Neural cell (in vitro differentiated cells): ENCODE measurements at regions not wholly inside any gene's neighbourhood (a gene's known extent, or its start where the extent isn't known, plus 50 kb on each side); places are given as distances from the start of the nearest gene placed in this dataset.

ENCODE experiments used
- H2AFZ ChIP-seq: fragments of 200-600, 300-800 bp; sonication (generic), shearing (Covaris generic); 2 replicates; pipeline ENCODE4 v1.6.0; 2014; ENCODE audit warnings: low read depth, mild to moderate bottlenecking, antibody characterized with exemption, low read length, moderate library complexity
- H3F3A ChIP-seq: fragments of 200-600 bp; shearing (Covaris generic); 2 replicates; pipeline ENCODE4 v1.6.1; 2016; ENCODE audit warnings: mild to moderate bottlenecking, moderate library complexity, mixed read lengths, antibody characterized with exemption, low read length; ENCODE audit not compliant: insufficient read depth, poor library complexity, severe bottlenecking
- H3K27ac ChIP-seq: fragments of 200-600, 300-800 bp; sonication (generic), shearing (Covaris generic); 2 replicates; pipeline ENCODE4 v1.5.1; 2014; ENCODE audit warnings: mild to moderate bottlenecking, low read length, moderate library complexity
- H3K27me3 ChIP-seq: fragments of 300-800, 200-600 bp; sonication (generic), shearing (Covaris generic); 2 replicates; pipeline ENCODE4 v1.6.0; 2014; ENCODE audit warnings: mild to moderate bottlenecking, low read depth, low read length, moderate library complexity; ENCODE audit not compliant: insufficient read depth
- H3K36me3 ChIP-seq: fragments of 300-800, 200-600 bp; sonication (generic), shearing (Covaris generic); 2 replicates; pipeline ENCODE4 v1.5.1; 2014; ENCODE audit warnings: mild to moderate bottlenecking, antibody characterized with exemption, low read length, moderate library complexity; ENCODE audit not compliant: insufficient read depth
- H3K4me2 ChIP-seq: fragments of 300-800, 200-600 bp; sonication (generic), shearing (Covaris generic); 2 replicates; pipeline ENCODE4 v1.6.0; 2014; ENCODE audit warnings: mild to moderate bottlenecking, low read length
- H3K4me3 ChIP-seq: fragments of 300-800, 200-600 bp; sonication (generic), shearing (Covaris generic); 2 replicates; pipeline ENCODE4 v1.5.1; 2014; ENCODE audit warnings: mild to moderate bottlenecking, low read length, moderate library complexity
- H3K79me2 ChIP-seq: fragments of 200-600 bp; shearing (Covaris generic); replicated peaks from 2 replicates; pipeline ENCODE4 v1.6.0; 2014; ENCODE audit warnings: mild to moderate bottlenecking, low read length, moderate library complexity; ENCODE audit not compliant: insufficient read depth
- H3K9ac ChIP-seq: fragments of 300-800, 200-600 bp; sonication (generic), shearing (Covaris generic); 2 replicates; pipeline ENCODE4 v1.6.1; 2016; ENCODE audit warnings: mild to moderate bottlenecking, low read length, mixed read lengths
- H3K9me2 ChIP-seq: fragments of 200-600 bp; shearing (Covaris generic); 2 replicates; pipeline ENCODE4 v1.6.1; 2016; ENCODE audit warnings: mild to moderate bottlenecking, low read length, mixed read lengths; ENCODE audit not compliant: insufficient read depth
- H3K9me3 ChIP-seq: fragments of 200-600, 300-800 bp; sonication (generic), shearing (Covaris generic); 2 replicates; pipeline ENCODE4 v1.6.1; 2016; ENCODE audit warnings: mild to moderate bottlenecking, mixed run types, low read length, moderate library complexity, mixed read lengths
- H4K20me1 ChIP-seq: fragments of 200-600 bp; shearing (Covaris generic); 2 replicates; pipeline ENCODE4 v1.6.1; 2016; ENCODE audit warnings: mild to moderate bottlenecking, mixed run types; ENCODE audit not compliant: insufficient read depth
- EP300 ChIP-seq: fragments of 450-650 bp; conservative IDR thresholded peaks from 2 replicates; pipeline ENCODE4 v1.6.1; 2014; ENCODE audit warnings: antibody characterized with exemption, mild to moderate bottlenecking, moderate library complexity; ENCODE audit not compliant: poor library complexity, severe bottlenecking
- EZH2 ChIP-seq: fragments of 200-600, 300-800 bp; shearing (Covaris generic), sonication (generic); IDR thresholded peaks from 2 replicates; pipeline ENCODE4 v1.6.1; 2014; ENCODE audit warnings: antibody characterized with exemption, low read length, borderline replicate concordance, mild to moderate bottlenecking; ENCODE audit not compliant: insufficient read depth, poor library complexity, severe bottlenecking
- MXI1 ChIP-seq: fragments of 450-650 bp; conservative IDR thresholded peaks from 2 replicates; pipeline ENCODE4 v1.6.1; 2014; ENCODE audit warnings: antibody characterized with exemption, mild to moderate bottlenecking; ENCODE audit not compliant: poor library complexity, severe bottlenecking
- POLR2AphosphoS5 ChIP-seq: IDR thresholded peaks from 2 replicates; pipeline ENCODE4 v1.6.1; 2012
- RAD21 ChIP-seq: fragments of 450-650 bp; conservative IDR thresholded peaks from 2 replicates; pipeline ENCODE4 v1.6.1; 2014; ENCODE audit warnings: antibody characterized with exemption, mild to moderate bottlenecking, moderate library complexity
- REST ChIP-seq: IDR thresholded peaks from 2 replicates; pipeline ENCODE4 v1.6.1; 2012; ENCODE audit warnings: borderline replicate concordance
- SMC3 ChIP-seq: fragments of 450-650 bp; conservative IDR thresholded peaks from 2 replicates; pipeline ENCODE4 v1.6.1; 2014; ENCODE audit warnings: antibody characterized with exemption, mild to moderate bottlenecking, moderate library complexity; ENCODE audit not compliant: poor library complexity
- TAF1 ChIP-seq: IDR thresholded peaks from 2 replicates; pipeline ENCODE4 v1.6.1; 2012; ENCODE audit warnings: low read depth
- TF ChIP-seq, protein P1 (sequence below): fragments of 450-650 bp; IDR thresholded peaks from 2 replicates; pipeline ENCODE4 v1.5.1; 2014; ENCODE audit warnings: antibody characterized with exemption, mild to moderate bottlenecking, moderate library complexity; ENCODE audit not compliant: poor library complexity, severe bottlenecking

DNA sequence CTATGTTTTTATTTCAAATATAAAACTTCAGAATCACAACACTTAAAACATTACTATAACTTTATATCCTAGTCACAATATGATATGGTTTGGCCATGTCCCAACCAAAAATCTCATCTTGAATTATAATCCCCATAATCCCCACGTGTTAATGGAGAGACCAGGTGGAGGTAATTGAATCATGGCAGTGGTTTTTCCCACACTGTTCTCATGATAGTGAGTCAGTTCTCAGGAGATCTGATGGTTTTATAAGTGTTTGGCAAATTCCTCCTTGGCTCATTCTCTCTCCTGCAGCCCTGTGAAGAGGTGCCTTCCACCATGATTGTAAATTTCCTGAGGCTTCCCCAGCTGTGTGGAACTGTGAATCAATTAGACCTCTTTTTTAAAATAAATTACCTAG, 307.6 kb downstream of the SPRY2 start:
- Histone ChIP-seq H2AFZ (no peak overlapping the region), H3K36me3 (no peaks in the 10 kb centered on the region), H4K20me1 (no peaks in the 10 kb centered on the region), H3K27me3 (no peaks in the 10 kb centered on the region), H3K4me2 (no peak overlapping the region), H3K4me3 (no peak overlapping the region), H3K9ac (no peak overlapping the region), H3K79me2 (no peaks in the 10 kb centered on the region), H3K9me3 (no peaks in the 10 kb centered on the region), H3K9me2 (no peaks in the 10 kb centered on the region), H3K27ac (no peak overlapping the region), H3F3A (no peaks in the 10 kb centered on the region)
- no peak for TF ChIP-seq EP300
- TF ChIP-seq RAD21, result no peak
- no peak for TF ChIP-seq TAF1
- TF ChIP-seq MXI1, result no peak
- TF ChIP-seq EZH2, result no peak
- TF ChIP-seq, protein P1, sequence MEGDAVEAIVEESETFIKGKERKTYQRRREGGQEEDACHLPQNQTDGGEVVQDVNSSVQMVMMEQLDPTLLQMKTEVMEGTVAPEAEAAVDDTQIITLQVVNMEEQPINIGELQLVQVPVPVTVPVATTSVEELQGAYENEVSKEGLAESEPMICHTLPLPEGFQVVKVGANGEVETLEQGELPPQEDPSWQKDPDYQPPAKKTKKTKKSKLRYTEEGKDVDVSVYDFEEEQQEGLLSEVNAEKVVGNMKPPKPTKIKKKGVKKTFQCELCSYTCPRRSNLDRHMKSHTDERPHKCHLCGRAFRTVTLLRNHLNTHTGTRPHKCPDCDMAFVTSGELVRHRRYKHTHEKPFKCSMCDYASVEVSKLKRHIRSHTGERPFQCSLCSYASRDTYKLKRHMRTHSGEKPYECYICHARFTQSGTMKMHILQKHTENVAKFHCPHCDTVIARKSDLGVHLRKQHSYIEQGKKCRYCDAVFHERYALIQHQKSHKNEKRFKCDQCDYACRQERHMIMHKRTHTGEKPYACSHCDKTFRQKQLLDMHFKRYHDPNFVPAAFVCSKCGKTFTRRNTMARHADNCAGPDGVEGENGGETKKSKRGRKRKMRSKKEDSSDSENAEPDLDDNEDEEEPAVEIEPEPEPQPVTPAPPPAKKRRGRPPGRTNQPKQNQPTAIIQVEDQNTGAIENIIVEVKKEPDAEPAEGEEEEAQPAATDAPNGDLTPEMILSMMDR, result no peak
- TF ChIP-seq SMC3, result no peak
- TF ChIP-seq REST, result no peak
- TF ChIP-seq POLR2AphosphoS5, result no peak

DNA sequence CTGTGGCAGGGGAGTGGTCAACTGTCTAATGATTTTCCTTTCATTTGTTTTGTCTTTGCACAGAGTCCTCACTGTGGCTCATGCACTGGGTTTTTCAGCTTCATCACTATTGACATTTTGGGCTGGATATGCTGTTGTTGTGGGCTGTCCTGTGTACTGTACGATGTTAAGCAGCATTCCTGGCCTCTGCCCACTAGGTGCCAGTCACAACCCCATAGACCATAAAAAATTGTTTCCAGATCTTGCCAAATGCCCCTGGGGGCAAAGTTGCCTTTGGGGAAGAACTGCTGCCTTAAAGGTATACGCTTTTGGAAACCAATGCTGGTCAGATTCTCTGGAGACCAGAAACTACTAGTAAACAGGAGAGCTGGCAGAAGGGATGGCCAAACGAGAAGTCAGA, 310.4 kb downstream of the SPRY2 start:
- Histone ChIP-seq H3K4me3 (no peak overlapping the region), H4K20me1 (no peaks in the 10 kb centered on the region), H3K79me2 (no peaks in the 10 kb centered on the region), H3K27me3 (no peaks in the 10 kb centered on the region), H2AFZ (no peak overlapping the region), H3K36me3 (no peaks in the 10 kb centered on the region), H3F3A (no peaks in the 10 kb centered on the region), H3K9me3 (no peaks in the 10 kb centered on the region), H3K4me2 (no peak overlapping the region), H3K9ac (no peak overlapping the region), H3K27ac (no peak overlapping the region), H3K9me2 (no peaks in the 10 kb centered on the region)
- TF ChIP-seq EZH2 (no peak), SMC3 (no peak), EP300 (no peak), RAD21 (no peak), TAF1 (no peak), POLR2AphosphoS5 (no peak), MXI1 (no peak), REST (no peak)
- TF ChIP-seq, protein P1, result no peak
